GM23338 (cell line): ENCODE measurements at regions not wholly inside any gene's neighbourhood (a gene's known extent, or its start where the extent isn't known, plus 50 kb on each side); places are given as distances from the start of the nearest gene placed in this dataset.

Source experiments
- CREB1 ChIP-seq: fragments of 250-450 bp; sonication (Bioruptor Pico); IDR thresholded peaks from 2 replicates; pipeline ENCODE4 v1.5.0; 2020; ENCODE audit warnings: low read depth, mild to moderate bottlenecking, moderate library complexity
- CTCF ChIP-seq, 2 experiments: fragments of 200-600 bp in 1 of 2; sonication (generic) in 1 of 2; conservative IDR thresholded peaks; 2 replicates each; pipeline versions ENCODE4 v1.5.1 to v1.6.1; 2016 to 2017; ENCODE audit warnings: antibody characterized with exemption in 2 of 2, low read depth in 2 of 2, mild to moderate bottlenecking in 2 of 2, moderate library complexity in 1 of 2
- EZH2 ChIP-seq: fragments of 200-600 bp; sonication (generic); IDR thresholded peaks from one replicate; pipeline ENCODE4 v1.8.0; 2017; ENCODE audit warnings: antibody characterized with exemption, mild to moderate bottlenecking, low read depth; ENCODE audit not compliant: unreplicated experiment
- EZH2phosphoT487 ChIP-seq: fragments of 200-600 bp; sonication (generic); IDR thresholded peaks from one replicate; pipeline ENCODE4 v1.8.1; 2018; ENCODE audit warnings: antibody characterized with exemption; ENCODE audit not compliant: unreplicated experiment
- JUNB ChIP-seq: IDR thresholded peaks from one replicate; pipeline ENCODE4 v1.6.1; 2016; ENCODE audit warnings: antibody characterized with exemption; ENCODE audit not compliant: unreplicated experiment
- NANOG ChIP-seq: IDR thresholded peaks from 2 replicates; pipeline ENCODE4 v1.6.1; 2016; ENCODE audit warnings: antibody characterized with exemption, borderline replicate concordance
- POLR2AphosphoS5 ChIP-seq: IDR thresholded peaks from 2 replicates; pipeline ENCODE4 v1.6.1; 2016; ENCODE audit warnings: antibody characterized with exemption, low read depth
- REST ChIP-seq: IDR thresholded peaks from one replicate; pipeline ENCODE4 v1.6.1; 2018; ENCODE audit warnings: antibody characterized with exemption; ENCODE audit not compliant: unreplicated experiment
- STAT1 ChIP-seq: IDR thresholded peaks from one replicate; pipeline ENCODE4 v1.6.1; 2016; ENCODE audit warnings: antibody characterized with exemption; ENCODE audit not compliant: unreplicated experiment
- ZNF114 ChIP-seq: fragments of 250-450 bp; sonication (Bioruptor Pico); IDR thresholded peaks from 2 replicates; pipeline ENCODE4 v1.5.0; 2020; ENCODE audit warnings: mild to moderate bottlenecking, moderate library complexity
- TF ChIP-seq, protein P1 (sequence below): IDR thresholded peaks from 2 replicates; pipeline ENCODE4 v1.6.1; 2016; ENCODE audit warnings: antibody characterized with exemption
- TF ChIP-seq, protein P2 (sequence below): fragments of 250-450 bp; sonication (Bioruptor Pico); IDR thresholded peaks from 2 replicates; pipeline ENCODE4 v1.5.0; 2020; ENCODE audit warnings: mild to moderate bottlenecking, moderate library complexity

DNA sequence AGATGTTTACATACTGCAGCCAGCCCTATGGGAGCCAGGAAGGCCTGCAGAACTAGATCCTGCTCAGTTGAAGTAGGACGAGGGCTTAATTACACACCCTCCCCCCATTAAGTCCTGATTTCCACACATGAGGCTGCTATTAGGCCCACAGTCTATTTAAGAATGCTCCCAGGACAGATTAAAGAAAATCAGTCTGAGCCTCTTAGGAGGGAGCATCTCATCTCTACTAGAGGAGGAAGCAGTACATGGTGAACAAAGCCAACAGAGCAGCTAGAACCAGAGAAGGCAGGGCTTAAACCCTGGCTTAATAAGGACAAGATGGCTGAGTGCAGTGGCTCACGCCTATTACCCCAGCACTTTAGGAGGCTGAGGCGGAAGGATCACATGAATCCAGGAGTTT is 55.8 kb upstream of the ARHGAP5 start:
- TF ChIP-seq EZH2 (no peak), CTCF (conservative IDR thresholded peaks at IDR 0.05; ENCODE audit: low read depth in 2 of 2) (no peak), POLR2AphosphoS5 (no peak), JUNB (no peak), CREB1 (CRISPR knock-in tag) (no peak), REST (no peak), EZH2phosphoT487 (no peak), ZNF114 (CRISPR knock-in tag) (no peak), NANOG (no peak), STAT1 (no peak)
- TF ChIP-seq, protein P1, sequence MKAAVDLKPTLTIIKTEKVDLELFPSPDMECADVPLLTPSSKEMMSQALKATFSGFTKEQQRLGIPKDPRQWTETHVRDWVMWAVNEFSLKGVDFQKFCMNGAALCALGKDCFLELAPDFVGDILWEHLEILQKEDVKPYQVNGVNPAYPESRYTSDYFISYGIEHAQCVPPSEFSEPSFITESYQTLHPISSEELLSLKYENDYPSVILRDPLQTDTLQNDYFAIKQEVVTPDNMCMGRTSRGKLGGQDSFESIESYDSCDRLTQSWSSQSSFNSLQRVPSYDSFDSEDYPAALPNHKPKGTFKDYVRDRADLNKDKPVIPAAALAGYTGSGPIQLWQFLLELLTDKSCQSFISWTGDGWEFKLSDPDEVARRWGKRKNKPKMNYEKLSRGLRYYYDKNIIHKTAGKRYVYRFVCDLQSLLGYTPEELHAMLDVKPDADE = no peak
- TF ChIP-seq, protein P2, sequence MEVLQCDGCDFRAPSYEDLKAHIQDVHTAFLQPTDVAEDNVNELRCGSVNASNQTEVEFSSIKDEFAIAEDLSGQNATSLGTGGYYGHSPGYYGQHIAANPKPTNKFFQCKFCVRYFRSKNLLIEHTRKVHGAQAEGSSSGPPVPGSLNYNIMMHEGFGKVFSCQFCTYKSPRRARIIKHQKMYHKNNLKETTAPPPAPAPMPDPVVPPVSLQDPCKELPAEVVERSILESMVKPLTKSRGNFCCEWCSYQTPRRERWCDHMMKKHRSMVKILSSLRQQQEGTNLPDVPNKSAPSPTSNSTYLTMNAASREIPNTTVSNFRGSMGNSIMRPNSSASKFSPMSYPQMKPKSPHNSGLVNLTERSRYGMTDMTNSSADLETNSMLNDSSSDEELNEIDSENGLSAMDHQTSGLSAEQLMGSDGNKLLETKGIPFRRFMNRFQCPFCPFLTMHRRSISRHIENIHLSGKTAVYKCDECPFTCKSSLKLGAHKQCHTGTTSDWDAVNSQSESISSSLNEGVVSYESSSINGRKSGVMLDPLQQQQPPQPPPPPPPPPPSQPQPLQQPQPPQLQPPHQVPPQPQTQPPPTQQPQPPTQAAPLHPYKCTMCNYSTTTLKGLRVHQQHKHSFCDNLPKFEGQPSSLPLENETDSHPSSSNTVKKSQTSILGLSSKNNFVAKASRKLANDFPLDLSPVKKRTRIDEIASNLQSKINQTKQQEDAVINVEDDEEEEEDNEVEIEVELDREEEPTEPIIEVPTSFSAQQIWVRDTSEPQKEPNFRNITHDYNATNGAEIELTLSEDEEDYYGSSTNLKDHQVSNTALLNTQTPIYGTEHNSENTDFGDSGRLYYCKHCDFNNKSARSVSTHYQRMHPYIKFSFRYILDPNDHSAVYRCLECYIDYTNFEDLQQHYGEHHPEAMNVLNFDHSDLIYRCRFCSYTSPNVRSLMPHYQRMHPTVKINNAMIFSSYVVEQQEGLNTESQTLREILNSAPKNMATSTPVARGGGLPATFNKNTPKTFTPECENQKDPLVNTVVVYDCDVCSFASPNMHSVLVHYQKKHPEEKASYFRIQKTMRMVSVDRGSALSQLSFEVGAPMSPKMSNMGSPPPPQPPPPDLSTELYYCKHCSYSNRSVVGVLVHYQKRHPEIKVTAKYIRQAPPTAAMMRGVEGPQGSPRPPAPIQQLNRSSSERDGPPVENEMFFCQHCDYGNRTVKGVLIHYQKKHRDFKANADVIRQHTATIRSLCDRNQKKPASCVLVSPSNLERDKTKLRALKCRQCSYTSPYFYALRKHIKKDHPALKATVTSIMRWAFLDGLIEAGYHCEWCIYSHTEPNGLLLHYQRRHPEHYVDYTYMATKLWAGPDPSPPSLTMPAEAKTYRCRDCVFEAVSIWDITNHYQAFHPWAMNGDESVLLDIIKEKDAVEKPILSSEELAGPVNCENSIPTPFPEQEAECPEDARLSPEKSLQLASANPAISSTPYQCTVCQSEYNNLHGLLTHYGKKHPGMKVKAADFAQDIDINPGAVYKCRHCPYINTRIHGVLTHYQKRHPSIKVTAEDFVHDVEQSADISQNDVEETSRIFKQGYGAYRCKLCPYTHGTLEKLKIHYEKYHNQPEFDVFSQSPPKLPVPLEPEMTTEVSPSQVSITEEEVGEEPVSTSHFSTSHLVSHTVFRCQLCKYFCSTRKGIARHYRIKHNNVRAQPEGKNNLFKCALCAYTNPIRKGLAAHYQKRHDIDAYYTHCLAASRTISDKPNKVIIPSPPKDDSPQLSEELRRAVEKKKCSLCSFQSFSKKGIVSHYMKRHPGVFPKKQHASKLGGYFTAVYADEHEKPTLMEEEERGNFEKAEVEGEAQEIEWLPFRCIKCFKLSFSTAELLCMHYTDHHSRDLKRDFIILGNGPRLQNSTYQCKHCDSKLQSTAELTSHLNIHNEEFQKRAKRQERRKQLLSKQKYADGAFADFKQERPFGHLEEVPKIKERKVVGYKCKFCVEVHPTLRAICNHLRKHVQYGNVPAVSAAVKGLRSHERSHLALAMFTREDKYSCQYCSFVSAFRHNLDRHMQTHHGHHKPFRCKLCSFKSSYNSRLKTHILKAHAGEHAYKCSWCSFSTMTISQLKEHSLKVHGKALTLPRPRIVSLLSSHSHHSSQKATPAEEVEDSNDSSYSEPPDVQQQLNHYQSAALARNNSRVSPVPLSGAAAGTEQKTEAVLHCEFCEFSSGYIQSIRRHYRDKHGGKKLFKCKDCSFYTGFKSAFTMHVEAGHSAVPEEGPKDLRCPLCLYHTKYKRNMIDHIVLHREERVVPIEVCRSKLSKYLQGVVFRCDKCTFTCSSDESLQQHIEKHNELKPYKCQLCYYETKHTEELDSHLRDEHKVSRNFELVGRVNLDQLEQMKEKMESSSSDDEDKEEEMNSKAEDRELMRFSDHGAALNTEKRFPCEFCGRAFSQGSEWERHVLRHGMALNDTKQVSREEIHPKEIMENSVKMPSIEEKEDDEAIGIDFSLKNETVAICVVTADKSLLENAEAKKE (CRISPR knock-in tag) = no peak
